SU-DHL-6 (cell line): ENCODE measurements at regions not wholly inside any gene's neighbourhood (a gene's known extent, or its start where the extent isn't known, plus 50 kb on each side); places are given as distances from the start of the nearest gene placed in this dataset.

Experiments
- H2AFZ ChIP-seq: fragments of 200-600 bp; sonication (generic); 2 replicates; pipeline ENCODE4 v1.6.1; 2014; ENCODE audit warnings: low read depth, mild to moderate bottlenecking, moderate library complexity, mixed read lengths, antibody characterized with exemption, low read length; ENCODE audit not compliant: severe bottlenecking
- H3F3A ChIP-seq: fragments of 200-600 bp; shearing (Covaris generic); 2 replicates; pipeline ENCODE4 v1.6.0; 2016; ENCODE audit warnings: antibody characterized with exemption, mild to moderate bottlenecking; ENCODE audit not compliant: insufficient read depth
- H3K27ac ChIP-seq: fragments of 200-600 bp; sonication (generic); 2 replicates; pipeline ENCODE4 v1.5.1; 2016; ENCODE audit warnings: low read depth, mild to moderate bottlenecking, low read length, moderate library complexity, mixed read lengths
- H3K27me3 ChIP-seq: fragments of 200-600 bp; sonication (generic), shearing (Covaris generic); 2 replicates; pipeline ENCODE4 v1.6.0; 2014; ENCODE audit warnings: mild to moderate bottlenecking, low read length
- H3K36me3 ChIP-seq: fragments of 200-600 bp; sonication (generic); 2 replicates; pipeline ENCODE4 v1.6.1; 2014; ENCODE audit warnings: mild to moderate bottlenecking, low read length, mixed read lengths
- H3K4me2 ChIP-seq: fragments of 300-600, 200-600 bp; shearing (Covaris generic), sonication (generic); 2 replicates; pipeline ENCODE4 v1.6.0; 2014; ENCODE audit warnings: low read length, low read depth, mild to moderate bottlenecking; ENCODE audit not compliant: poor library complexity, severe bottlenecking
- H3K4me3 ChIP-seq: fragments of 200-600 bp; sonication (generic); 2 replicates; pipeline ENCODE4 v1.5.1; 2014; ENCODE audit warnings: antibody characterized with exemption, low read length, mild to moderate bottlenecking, mixed read lengths; ENCODE audit not compliant: insufficient read depth, poor library complexity, severe bottlenecking
- H3K79me2 ChIP-seq: fragments of 200-600 bp; sonication (generic); 2 replicates; pipeline ENCODE4 v1.6.1; 2014; ENCODE audit warnings: mild to moderate bottlenecking, low read length, moderate library complexity; ENCODE audit not compliant: insufficient read depth
- H3K9ac ChIP-seq: fragments of 200-600 bp; sonication (generic); 2 replicates; pipeline ENCODE4 v1.7.0; 2014; ENCODE audit warnings: mild to moderate bottlenecking, low read length
- H3K9me2 ChIP-seq: fragments of 200-600 bp; sonication (generic); replicated peaks from 2 replicates; pipeline ENCODE4 v1.6.1; 2014; ENCODE audit warnings: low read length; ENCODE audit not compliant: insufficient read depth
- H3K9me3 ChIP-seq: fragments of 200-600 bp; sonication (generic); 2 replicates; pipeline ENCODE4 v1.6.1; 2014; ENCODE audit warnings: low read length, mixed read lengths; ENCODE audit not compliant: insufficient read depth
- H4K20me1 ChIP-seq: fragments of 200-600 bp; sonication (generic); 2 replicates; pipeline ENCODE4 v1.6.1; 2014; ENCODE audit warnings: low read depth, mild to moderate bottlenecking, antibody characterized with exemption, low read length, moderate library complexity, mixed read lengths
- EZH2phosphoT487 ChIP-seq: fragments of 200-600 bp; sonication (generic), shearing (Covaris generic); conservative IDR thresholded peaks from 2 replicates; pipeline ENCODE4 v1.6.1; 2018; ENCODE audit warnings: mild to moderate bottlenecking, antibody characterized with exemption, low read length, moderate library complexity, mixed read lengths
- TF ChIP-seq, protein P1 (sequence below): fragments of 200-600 bp; sonication (generic); IDR thresholded peaks from one replicate; pipeline ENCODE4 v1.5.1; 2017; ENCODE audit warnings: antibody characterized with exemption, mild to moderate bottlenecking, low read length, moderate library complexity; ENCODE audit not compliant: insufficient read depth, poor library complexity, severe bottlenecking

DNA sequence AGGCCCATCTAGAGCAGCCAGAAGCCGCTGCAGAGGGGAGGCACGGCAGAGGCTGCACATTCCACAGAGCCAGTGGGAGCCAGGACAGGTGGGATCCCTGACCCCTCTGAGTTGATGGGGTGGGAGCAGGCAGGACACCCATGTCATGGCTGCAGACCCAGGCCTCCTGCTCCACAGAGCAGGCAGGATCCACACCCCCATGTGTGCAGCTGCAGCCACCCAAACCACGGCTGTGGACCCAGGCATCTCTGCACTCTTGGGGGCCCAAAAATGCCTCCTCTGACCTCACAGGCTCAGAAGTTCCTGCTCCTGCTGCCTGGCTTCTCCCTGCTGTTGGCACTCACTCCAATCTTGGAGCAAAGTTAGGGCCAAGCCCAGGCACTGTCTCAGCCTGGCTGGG is 112.3 kb upstream of the TMEM18 start:
- Histone ChIP-seq H3F3A (no peaks in the 10 kb centered on the region), H3K36me3 (no peaks in the 10 kb centered on the region), H3K27ac (no peak overlapping the region), H4K20me1 (no peaks in the 10 kb centered on the region), H3K79me2 (no peaks in the 10 kb centered on the region), H3K4me3 (no peak overlapping the region), H3K9me2 (no peaks in the 10 kb centered on the region), H3K9me3 (peaks cover 10% of the 10 kb centered on the region; the same call in 1 of the 2 replicates), H3K9ac (no peak overlapping the region), H2AFZ (no peak overlapping the region), H3K4me2 (no peak overlapping the region), H3K27me3 (no peaks in the 10 kb centered on the region)
- no peak for TF ChIP-seq EZH2phosphoT487
- TF ChIP-seq, protein P1, sequence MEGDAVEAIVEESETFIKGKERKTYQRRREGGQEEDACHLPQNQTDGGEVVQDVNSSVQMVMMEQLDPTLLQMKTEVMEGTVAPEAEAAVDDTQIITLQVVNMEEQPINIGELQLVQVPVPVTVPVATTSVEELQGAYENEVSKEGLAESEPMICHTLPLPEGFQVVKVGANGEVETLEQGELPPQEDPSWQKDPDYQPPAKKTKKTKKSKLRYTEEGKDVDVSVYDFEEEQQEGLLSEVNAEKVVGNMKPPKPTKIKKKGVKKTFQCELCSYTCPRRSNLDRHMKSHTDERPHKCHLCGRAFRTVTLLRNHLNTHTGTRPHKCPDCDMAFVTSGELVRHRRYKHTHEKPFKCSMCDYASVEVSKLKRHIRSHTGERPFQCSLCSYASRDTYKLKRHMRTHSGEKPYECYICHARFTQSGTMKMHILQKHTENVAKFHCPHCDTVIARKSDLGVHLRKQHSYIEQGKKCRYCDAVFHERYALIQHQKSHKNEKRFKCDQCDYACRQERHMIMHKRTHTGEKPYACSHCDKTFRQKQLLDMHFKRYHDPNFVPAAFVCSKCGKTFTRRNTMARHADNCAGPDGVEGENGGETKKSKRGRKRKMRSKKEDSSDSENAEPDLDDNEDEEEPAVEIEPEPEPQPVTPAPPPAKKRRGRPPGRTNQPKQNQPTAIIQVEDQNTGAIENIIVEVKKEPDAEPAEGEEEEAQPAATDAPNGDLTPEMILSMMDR = no peak

DNA sequence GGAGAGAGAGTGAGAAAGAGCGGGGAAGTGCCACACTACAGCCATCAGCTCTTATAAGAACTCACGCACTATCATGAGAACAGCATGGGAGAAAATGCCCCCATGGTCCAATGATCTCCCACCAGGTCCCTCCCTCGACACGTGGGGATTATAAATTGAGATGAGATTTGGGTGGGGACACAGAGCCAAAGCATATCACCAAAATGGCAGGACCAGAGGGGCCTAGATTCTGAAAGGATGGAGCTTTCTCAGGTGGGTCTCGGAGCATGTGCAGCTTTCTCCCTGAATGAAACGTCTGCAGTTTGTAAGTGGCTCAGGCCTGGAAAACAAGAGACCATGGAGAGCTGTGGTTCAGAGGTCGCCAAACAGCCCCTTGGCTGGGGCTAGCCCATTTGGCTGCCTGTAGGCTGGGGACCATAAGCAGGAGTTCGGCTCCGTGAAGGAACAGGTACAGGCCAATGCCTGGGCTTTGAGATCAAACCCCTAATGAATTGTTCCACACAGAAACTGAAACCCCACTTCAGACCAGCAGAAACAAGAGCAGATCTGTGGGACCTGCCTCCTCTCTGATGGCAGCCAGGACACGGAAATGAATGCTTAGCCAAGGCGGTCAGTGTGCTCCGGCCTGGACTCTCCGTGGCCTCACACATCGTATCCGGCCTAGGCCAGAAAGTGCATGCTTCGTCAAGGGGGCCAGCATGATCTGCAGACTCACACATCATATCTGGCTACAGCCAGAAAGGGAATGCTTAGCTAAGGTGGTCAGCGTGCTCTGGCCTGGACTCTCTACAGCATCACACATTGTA is 111.2 kb upstream of the TMEM18 start:
- no peaks in the 10 kb centered on the region for H3K36me3 ChIP-seq
- TF ChIP-seq EZH2phosphoT487 = no peak
- TF ChIP-seq, protein P1 = no peak
- H3K9me3 ChIP-seq = peaks cover 10% of the 10 kb centered on the region; the same call in 1 of the 2 replicates

DNA sequence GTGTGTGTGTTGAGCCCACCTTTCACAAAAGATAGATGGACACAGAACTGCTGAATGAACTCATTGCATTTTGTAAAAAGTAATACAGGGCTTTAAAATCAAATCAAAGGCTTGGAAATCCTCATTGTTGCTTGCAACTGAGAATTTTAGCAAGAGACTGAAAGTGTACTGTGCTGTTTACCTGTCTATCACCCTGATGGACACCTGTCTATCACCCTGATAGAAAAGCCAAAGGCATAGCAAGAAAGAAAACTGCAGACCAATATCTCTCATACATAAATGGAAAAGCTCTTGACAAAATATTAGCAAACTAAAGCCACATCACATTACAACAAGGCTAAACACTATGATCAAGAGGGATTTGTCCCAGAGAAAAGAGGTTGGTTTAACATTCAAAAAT is 107.5 kb upstream of the TMEM18 start:
- Histone ChIP-seq H3K9me3 (no peaks in the 10 kb centered on the region), H3K9me2 (0 out of 2 replicates have a peak, but pooled peaks cover 3% of the 10 kb centered on the region), H3F3A (no peaks in the 10 kb centered on the region), H3K36me3 (no peaks in the 10 kb centered on the region), H4K20me1 (no peaks in the 10 kb centered on the region), H3K9ac (no peak overlapping the region), H3K27ac (no peak overlapping the region), H3K27me3 (no peaks in the 10 kb centered on the region; the same call in 1 of the 2 replicates), H3K79me2 (no peaks in the 10 kb centered on the region), H2AFZ (no peak overlapping the region), H3K4me2 (no peak overlapping the region), H3K4me3 (no peak overlapping the region)
- TF ChIP-seq, protein P1 = no peak
- TF ChIP-seq EZH2phosphoT487 = no peak

More for the DNA sequence above, 111.2 kb upstream of the TMEM18 start:
- Histone ChIP-seq H4K20me1 (no peaks in the 10 kb centered on the region), H3K27me3 (no peaks in the 10 kb centered on the region), H2AFZ (no peak overlapping the region), H3K9ac (no peak overlapping the region), H3F3A (no peaks in the 10 kb centered on the region), H3K4me2 (no peak overlapping the region), H3K4me3 (no peak overlapping the region), H3K79me2 (no peaks in the 10 kb centered on the region), H3K9me2 (no peaks in the 10 kb centered on the region), H3K27ac (no peak overlapping the region)
